ENCODE measurements at regions not wholly inside any gene's neighbourhood (a gene's known extent, or its start where the extent isn't known, plus 50 kb on each side); places are given as distances from the start of the nearest gene placed in this dataset.
"Not testable (repeated sequence)": the region's sequence is repeated elsewhere in the genome, so short reads cannot be mapped to it uniquely, and the experiment has no call there.

DNA sequence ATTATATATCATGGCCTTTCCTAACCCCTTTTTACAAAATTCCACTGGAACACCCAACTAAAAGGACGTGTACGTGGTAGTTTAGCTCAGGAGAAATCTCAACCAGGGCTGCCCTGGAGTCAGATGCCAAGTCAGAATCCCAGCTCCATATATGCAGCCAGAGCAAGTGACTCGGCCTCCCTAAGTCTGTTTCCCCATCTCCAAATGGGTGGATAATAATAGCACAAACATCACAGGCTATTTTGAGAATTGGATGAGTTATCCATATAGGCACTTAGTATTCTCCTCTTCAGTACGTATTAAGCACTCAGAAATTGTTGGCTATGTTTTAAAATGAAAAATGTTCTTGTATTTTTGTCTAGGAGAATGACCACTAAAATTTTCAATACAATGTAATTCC, 481.5 kb downstream of the CD109 start:
- Mint-ChIP-seq H3K36me3 (no peaks in the 10 kb centered on the region), H3K27ac (no peak overlapping the region), H3K9me3 (no peaks in the 10 kb centered on the region), H3K27me3 (no peaks in the 10 kb centered on the region), H3K4me1 (ENCODE audit: unreplicated experiment) (no peaks in the 10 kb centered on the region), H3K4me3 (no peak overlapping the region)
- no peak for TF ChIP-seq CTCF (conservative IDR thresholded peaks at IDR 0.05)
- DNase-seq (ENCODE audit: extremely low spot score, unreplicated experiment): no peak

DNA sequence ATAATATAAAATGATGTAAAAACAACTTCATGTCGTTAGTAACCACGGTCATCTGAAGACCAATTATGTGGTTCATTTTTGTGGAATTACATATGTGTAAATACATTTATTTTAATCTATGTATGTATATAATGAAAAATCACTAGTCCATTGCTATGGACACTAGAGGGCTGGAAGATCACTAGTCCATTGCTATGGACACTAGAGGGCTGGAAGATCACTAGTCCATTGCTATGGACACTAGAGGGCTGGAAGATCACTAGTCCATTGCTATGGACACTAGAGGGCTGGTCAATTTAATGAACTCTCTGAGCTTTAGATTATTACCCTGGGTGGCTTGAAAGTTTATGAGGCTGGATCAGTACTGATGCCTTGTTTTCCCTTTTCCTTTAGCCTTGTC, 474.5 kb downstream of the CD109 start:
- H3K36me3 Mint-ChIP-seq; DNase-seq (ENCODE audit: extremely low spot score, unreplicated experiment); H3K4me1 Mint-ChIP-seq (ENCODE audit: unreplicated experiment): not testable (repeated sequence)

GRCh38 chr6:74170118-74170517, 474.1 kb downstream of the CD109 start:
- TF ChIP-seq CTCF (conservative IDR thresholded peaks at IDR 0.05): no peak
- Mint-ChIP-seq H3K27ac (no peak overlapping the region), H3K4me1 (ENCODE audit: unreplicated experiment) (no peaks in the 10 kb centered on the region)

More for the DNA sequence above, 474.5 kb downstream of the CD109 start:
- H3K9me3 Mint-ChIP-seq, H3K27me3 Mint-ChIP-seq, H3K27ac Mint-ChIP-seq, H3K4me3 Mint-ChIP-seq: not testable (repeated sequence)

DNA sequence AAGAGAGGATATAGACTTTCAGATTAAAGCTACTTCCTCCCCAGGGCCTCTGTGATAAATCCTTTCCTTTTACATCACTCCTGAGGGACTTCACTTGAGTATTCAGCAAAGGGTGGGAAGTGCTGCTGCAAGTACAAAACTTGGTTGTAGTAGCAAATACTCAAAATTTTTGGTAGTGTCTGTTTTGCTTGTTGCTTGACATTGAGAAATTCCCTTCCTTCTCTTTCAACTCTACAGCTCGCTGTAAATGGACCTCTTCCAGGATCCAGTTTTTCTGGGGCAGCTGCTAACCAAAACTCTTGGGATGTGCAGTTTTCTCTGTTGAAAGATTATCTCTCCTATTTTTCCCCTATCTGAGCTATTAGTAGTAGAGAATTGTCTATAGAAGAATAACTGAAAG, 472.0 kb downstream of the CD109 start:
- no peaks in the 10 kb centered on the region for H3K9me3 Mint-ChIP-seq
- H3K27ac Mint-ChIP-seq: no peak overlapping the region
- no peak overlapping the region for H3K4me3 Mint-ChIP-seq
- no peaks in the 10 kb centered on the region for H3K27me3 Mint-ChIP-seq
- no peak for TF ChIP-seq CTCF (conservative IDR thresholded peaks at IDR 0.05)
- H3K4me1 Mint-ChIP-seq (ENCODE audit: unreplicated experiment): no peaks in the 10 kb centered on the region
- no peak for DNase-seq (ENCODE audit: extremely low spot score, unreplicated experiment)
- H3K36me3 Mint-ChIP-seq: no peaks in the 10 kb centered on the region

More at GRCh38 chr6:74170118-74170517, 474.1 kb downstream of the CD109 start:
- no peak overlapping the region for H3K4me3 Mint-ChIP-seq
- H3K36me3 Mint-ChIP-seq: no peaks in the 10 kb centered on the region
- no peak for DNase-seq (ENCODE audit: extremely low spot score, unreplicated experiment)
- no peaks in the 10 kb centered on the region for H3K27me3 Mint-ChIP-seq
- H3K9me3 Mint-ChIP-seq: no peaks in the 10 kb centered on the region

DNA sequence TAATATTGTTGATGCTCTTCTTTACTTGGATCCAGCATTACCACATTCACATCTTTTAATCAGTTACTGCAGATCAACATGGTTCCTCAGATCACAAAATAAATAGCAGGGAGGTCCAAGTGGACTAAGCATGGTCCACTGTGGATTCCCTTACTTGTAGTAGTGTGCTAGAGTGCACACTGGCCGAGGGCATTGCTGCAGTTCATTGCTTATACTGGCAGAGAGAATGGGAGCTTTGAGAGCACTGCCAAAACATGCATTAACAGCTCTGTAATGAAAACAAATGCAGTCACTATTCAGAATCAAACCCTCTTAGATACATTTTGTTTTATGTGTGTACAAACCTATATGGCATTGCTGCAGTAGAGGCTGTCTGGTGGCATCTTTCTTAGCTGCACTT, 471.5 kb downstream of the CD109 start:
- Mint-ChIP-seq H3K9me3 (no peaks in the 10 kb centered on the region), H3K4me1 (ENCODE audit: unreplicated experiment) (no peaks in the 10 kb centered on the region), H3K36me3 (no peaks in the 10 kb centered on the region), H3K27me3 (no peaks in the 10 kb centered on the region), H3K4me3 (no peak overlapping the region), H3K27ac (no peak overlapping the region)
- no peak for DNase-seq (ENCODE audit: extremely low spot score, unreplicated experiment)
- TF ChIP-seq CTCF (conservative IDR thresholded peaks at IDR 0.05): no peak

DNA sequence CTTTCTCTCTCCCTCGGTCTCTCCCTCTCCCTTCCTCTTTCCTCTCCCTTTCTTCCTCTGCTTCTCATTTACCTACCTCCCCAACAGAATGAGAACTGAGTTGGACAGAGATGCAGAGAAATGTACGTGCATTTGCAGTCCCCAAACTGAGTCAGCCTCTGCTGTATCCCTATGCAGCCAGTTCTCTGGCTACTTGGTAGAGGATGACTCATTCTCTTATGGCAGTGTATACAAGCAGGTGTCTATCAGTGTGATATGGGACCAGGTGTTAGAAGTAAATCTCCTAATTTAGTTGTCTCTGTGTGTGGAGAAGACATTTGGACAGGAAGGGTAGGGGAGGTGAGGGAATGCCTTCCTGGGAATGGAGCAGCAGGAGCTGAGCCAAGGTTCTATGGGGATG, 470.8 kb downstream of the CD109 start:
- Mint-ChIP-seq H3K4me1 (ENCODE audit: unreplicated experiment) (no peaks in the 10 kb centered on the region), H3K36me3 (no peaks in the 10 kb centered on the region), H3K4me3 (no peak overlapping the region), H3K27me3 (no peaks in the 10 kb centered on the region), H3K27ac (no peak overlapping the region), H3K9me3 (no peaks in the 10 kb centered on the region)
- DNase-seq (ENCODE audit: extremely low spot score, unreplicated experiment): no peak
- no peak for TF ChIP-seq CTCF (conservative IDR thresholded peaks at IDR 0.05)

All from type B pancreatic cell (in vitro differentiated cells).